Dermis microvascular lymphatic vessel endothelial cell (primary cell): ENCODE measurements at regions not wholly inside any gene's neighbourhood (a gene's known extent, or its start where the extent isn't known, plus 50 kb on each side); places are given as distances from the start of the nearest gene placed in this dataset.

Experiments used
- DNase-seq, 2 donors: peaks; one replicate each; pipeline versions ENCODE4 v3.0.0 to v3.0.0-alpha.2; 2010; ENCODE audit warnings: low read depth in 2 of 2

GRCh38 chr5:130268489-130268888 is 364.2 kb downstream of the CHSY3 start:
- no peak for DNase-seq

- DNase-seq, result no peak
Measured at GRCh38 chr5:130267926-130268325, 363.7 kb downstream of the CHSY3 start.

DNA sequence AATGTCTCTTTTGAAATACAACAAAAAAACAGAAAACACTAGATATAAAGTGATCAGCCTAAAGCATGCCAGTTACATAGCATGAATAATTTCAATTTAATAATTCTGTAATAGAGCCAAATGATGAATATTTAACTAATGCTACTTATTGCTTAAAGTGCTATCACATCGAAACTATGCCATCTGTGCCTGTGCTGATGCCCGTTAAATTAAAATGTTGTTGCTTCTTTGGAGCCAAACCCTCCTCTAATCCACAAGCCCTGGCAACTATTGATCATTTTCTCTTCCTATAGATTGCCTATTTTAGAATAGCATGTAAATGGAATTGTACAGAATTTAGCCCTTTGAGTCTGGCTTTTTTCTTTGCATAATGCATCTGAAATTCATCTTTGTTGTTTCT is 356.2 kb downstream of the CHSY3 start:
- DNase-seq, result no peak

DNA sequence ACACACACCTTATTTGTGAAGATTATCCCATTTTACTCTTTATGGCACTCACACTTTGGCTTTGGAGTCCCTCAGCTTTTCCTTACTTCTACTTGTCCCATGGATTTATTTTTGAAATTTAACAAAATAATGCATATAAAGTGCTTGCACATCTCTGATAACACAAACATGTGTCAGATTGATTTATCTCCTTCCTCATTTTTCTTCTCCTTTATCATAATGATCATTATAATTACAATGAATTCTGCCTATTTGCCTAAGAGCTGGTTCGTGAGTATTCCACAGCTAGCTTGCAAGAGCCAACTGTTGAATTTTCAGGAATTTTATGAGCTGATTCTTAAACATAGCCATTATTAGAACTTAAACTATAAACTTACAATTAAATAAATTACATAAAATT is 347.7 kb downstream of the CHSY3 start:
- DNase-seq, result no peak

DNA sequence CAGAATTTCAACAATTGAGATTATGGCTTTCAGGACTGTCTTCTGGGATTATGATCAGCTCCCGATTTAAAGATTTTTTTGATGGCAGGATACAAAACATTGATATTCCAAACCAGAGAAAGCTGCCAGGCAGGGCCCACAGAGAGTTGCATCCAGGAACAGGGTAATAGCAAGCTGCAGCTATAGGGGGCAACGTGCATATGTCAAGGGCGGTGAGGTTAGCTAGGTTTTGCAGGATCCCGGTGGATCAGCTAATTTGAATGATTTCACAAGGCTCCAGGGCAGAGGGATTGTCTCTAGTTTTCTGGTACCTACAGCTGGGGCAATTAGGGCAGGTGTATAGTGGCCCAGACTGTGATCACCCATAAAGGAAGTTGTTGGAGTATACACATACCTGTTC is 339.4 kb downstream of the CHSY3 start:
- DNase-seq, result no peak

GRCh38 chr5:130237721-130238120 is 333.5 kb downstream of the CHSY3 start:
- DNase-seq, result peak; percentile 52 to 72
